ENCODE measurements at regions not wholly inside any gene's neighbourhood (a gene's known extent, or its start where the extent isn't known, plus 50 kb on each side); places are given as distances from the start of the nearest gene placed in this dataset.
"Not testable (repeated sequence)": the region's sequence is repeated elsewhere in the genome, so short reads cannot be mapped to it uniquely, and the experiment has no call there.

GRCh38 chr19:34033880-34034279, 138.4 kb upstream of the LSM14A start:
- no peak for DNase-seq (ENCODE audit: low spot score)

DNA sequence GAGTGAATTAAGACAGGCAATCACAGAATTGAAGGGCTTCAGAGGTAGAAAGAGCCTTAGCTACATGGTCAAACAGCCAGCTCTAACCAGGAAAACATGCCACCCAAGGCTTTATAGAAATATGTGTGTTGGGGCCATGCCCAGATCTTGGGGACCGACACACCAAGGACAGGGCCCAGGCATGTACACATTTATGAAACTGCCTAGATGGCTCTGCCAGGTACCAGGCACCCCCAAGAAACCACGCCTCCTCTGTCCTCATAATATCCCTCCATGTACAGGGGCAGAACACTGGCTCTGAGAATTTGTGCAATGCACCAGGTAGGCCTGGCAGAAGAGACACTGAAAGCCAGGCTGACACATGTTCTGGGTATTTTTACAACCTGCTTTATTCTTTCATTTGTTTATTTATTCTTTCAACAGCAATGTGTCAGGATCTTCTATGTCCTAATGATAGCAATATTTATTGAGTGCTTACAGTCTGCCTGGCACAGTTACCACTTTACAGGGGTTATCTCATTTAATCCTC, 137.9 kb upstream of the LSM14A start:
- DNase-seq (ENCODE audit: low spot score) = no peak

DNA sequence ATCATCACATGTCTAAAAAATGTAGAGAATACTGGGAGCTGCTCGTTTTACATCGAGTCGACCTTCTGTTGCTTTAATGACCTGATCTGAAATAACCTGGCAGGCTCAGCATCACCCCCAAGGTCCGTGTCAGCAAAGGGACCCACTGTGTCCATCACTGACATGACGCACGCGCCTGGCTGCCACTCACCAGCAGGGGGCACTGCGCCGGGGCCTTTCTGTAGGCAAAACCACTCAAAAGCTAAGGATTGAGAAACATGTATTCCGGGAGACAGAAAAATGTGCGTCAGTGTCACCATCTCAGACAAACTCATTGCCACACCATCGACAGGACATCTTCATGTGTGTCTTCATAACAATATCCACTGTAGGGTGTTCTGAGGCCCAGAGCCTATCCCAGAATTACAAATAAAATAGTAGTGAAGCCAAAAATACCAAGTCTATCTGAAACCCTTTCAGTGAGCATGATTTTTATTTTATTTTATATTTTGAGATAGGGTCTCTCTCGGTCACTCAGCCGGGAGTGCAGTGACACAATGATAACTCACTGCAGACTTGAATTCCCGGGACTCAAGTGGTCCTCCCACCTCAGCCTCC, 130.3 kb upstream of the LSM14A start:
- peak; percentile 14 for DNase-seq (ENCODE audit: low spot score)

- no peak for DNase-seq (ENCODE audit: low spot score)
These were observed 128.3 kb upstream of the LSM14A start for GRCh38 chr19:34044021-34044420.

- no peak for DNase-seq (ENCODE audit: low spot score)
These were observed 122.4 kb upstream of the LSM14A start for GRCh38 chr19:34049944-34050343.

GRCh38 chr19:34050430-34050829, 121.9 kb upstream of the LSM14A start:
- DNase-seq (ENCODE audit: low spot score) = not testable (repeated sequence)

- DNase-seq (ENCODE audit: low spot score) = no peak
These were observed 121.0 kb upstream of the LSM14A start for GRCh38 chr19:34051255-34051654.

- DNase-seq (ENCODE audit: low spot score) = no peak
These were observed 115.1 kb upstream of the LSM14A start for GRCh38 chr19:34057155-34057554.

GRCh38 chr19:34066007-34066643, 106.2 kb upstream of the LSM14A start:
- no peak for DNase-seq (ENCODE audit: low spot score)

GRCh38 chr19:34067861-34068271, 104.4 kb upstream of the LSM14A start:
- DNase-seq (ENCODE audit: low spot score) = peak; percentile 34

DNA sequence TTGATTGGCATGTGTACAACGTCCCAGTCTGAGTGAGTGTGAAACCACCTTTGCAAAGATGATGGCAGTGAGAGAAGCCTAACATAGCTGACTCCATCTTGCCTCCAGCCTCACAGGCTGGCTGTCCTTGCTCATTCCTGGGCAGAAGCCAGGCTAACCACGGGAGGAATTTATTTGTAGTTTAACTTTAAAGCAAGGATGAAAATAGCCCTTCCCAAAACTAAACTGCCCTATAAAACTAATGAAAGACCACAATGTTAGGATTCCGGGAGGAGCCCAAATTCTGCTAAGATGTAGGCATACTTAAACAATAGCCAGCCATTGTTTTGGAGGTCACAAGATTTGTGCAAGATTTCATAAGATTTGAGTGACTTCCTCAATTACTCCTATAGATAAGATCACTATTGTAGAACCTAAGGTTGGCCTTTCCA, 96.6 kb upstream of the LSM14A start:
- DNase-seq (ENCODE audit: low spot score) = peak; percentile 8

- DNase-seq (ENCODE audit: low spot score) = no peak
These were observed 89.8 kb upstream of the LSM14A start for GRCh38 chr19:34082289-34083077.

DNA sequence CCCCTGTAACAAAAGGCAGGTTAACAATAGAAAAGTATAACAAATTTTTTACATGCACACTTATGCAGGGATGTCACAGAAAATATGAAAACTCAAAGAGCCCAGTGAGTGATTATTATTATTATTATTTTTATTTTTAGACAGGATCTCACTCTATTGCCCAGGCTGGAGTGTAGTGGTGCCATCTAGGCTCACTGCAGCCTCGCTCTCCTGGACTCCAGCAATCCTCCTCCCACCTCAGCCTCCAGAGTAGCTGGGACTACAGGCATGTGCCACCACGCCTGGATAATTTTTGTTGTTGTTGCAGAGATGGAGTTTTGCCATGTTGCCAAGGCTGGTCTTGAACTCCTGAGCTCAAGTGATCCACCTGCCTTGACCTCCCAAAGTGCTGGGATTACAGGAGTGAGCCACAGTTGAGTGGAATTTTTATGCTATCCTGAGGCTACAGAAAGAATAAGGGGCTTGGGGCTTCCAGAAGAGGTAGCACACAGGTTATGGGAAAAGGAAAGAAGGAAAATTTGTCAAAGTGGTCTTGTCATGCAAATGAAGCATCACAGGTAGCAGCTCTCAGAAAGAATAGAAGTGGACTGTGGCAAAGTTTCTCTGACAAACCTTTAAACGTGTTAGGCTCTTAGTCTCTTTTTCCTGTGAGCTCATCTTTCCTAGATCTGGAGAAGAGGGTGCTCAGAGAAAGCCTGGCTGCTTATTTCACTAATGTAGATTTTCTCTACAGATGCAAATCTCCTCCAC, 87.7 kb upstream of the LSM14A start:
- DNase-seq (ENCODE audit: low spot score) = no peak

- DNase-seq (ENCODE audit: low spot score) = no peak
These were observed 87.0 kb upstream of the LSM14A start for GRCh38 chr19:34085336-34085735.

DNA sequence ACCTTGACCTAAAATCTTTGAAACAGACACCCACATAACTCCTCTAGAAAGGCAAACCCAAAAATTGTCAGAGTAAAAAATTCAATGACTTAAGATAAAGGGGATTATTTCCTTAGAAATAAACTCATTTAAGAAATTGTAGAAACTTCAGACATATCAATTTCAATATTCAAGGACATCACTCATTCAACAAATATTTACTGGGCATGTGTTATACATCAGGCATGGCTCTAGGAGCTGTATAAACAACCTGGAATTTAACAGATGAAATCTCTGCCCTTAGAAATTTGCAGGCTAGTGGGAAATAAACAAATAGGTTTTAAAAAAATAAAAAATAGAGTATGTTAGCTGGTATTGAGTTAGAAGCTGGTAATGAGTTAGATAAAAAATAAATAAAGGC, 84.0 kb upstream of the LSM14A start:
- no peak for DNase-seq (ENCODE audit: low spot score)

DNA sequence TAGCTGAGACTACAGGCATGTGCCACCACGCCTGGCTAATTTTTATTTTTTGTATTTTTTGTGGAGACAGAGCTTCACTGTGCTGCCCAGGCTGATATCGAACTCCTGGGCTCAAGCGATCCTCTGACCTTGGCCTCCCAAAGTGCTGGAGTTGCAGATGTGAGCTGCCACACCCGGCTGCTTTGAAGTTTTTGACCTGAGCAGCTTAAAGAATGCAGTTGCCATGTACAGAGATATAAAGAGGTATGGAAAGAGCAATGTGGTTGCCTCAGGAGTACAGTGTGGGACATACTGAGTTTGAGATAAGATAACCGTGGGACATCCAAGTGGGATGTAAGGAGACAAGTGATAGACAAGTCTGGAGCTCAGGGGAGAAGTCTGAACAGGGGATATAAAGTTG, 82.7 kb upstream of the LSM14A start:
- DNase-seq (ENCODE audit: low spot score) = no peak

DNA sequence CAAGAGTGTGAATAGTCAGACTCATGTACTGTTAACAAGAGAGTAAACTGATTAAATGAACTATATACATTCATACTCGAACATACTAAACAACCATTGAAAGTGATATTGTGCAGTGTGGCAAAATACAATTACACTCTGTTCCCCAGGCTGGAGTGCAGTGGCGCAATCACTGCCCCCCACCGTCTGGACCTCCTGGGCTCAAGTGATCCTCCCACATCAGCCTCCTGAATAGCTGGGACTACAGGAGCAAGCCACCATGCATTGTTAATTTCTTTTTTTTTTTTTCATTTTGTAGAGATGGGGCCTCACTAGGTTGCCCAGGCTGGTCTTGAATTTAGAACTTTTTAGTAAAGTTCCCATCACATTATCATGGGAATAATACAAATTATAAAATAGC, 77.3 kb upstream of the LSM14A start:
- no peak for DNase-seq (ENCODE audit: low spot score)

DNA sequence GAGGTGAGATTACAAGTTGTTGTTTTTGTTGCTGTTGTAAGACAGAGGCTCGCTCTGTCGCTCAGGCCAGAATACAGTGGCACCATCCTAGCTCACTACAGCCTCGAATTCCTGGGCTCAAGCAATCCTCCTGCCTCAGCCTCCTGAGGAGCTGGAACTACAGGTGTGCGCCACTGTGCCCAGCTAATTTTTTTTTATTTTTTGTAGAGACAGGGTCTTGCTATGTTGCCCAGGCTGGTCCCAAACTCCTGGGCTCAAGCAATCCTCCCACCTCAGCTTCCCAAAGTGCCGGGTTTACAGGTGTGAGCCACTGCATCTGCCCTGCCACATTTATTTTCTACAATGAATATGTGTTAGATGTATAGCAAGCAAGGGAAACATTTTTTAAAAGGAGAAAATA, 76.9 kb upstream of the LSM14A start:
- DNase-seq (ENCODE audit: low spot score) = not testable (repeated sequence)

DNA sequence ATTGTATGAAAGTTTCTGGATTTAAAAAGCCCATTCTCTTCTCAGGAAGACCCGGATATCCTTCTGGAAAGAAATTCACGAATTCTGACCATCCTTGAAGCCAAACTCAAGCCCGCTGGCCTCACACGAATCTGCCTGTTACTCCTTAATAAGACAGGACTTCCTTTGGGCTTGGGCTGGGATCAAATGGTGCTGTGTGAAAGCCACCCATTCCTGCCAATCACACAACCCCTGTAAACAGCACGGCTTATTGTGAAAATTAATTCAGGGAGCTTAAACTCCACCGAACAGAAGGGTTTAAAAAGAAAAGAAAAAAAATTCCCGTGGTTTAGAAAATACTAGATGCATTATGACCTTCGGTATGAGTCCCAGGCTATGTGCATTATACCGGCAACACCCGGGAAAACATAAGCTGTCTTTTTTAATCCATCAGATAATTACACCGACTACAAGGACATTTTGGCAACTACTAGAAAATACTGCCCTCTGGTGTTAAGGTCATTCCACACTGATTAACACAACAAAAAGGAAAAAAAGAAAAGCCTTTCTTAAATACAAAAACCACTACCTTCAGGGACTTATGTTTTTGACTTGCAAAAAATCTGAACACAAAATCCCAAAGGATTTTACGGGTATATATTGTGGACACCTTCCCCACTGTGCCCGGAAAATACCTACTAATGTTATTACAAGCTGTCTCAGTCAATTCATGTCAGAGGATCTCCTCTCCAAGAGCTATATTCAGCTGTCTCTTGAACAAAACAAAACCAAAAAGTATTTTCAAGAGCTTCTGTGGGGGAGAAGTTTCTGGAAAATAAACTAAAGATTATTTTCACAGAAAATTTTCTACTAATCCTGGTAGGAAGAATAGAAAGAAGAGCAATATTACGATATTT, 76.0 kb upstream of the LSM14A start:
- peak; percentile 72 for DNase-seq (ENCODE audit: low spot score)

DNA sequence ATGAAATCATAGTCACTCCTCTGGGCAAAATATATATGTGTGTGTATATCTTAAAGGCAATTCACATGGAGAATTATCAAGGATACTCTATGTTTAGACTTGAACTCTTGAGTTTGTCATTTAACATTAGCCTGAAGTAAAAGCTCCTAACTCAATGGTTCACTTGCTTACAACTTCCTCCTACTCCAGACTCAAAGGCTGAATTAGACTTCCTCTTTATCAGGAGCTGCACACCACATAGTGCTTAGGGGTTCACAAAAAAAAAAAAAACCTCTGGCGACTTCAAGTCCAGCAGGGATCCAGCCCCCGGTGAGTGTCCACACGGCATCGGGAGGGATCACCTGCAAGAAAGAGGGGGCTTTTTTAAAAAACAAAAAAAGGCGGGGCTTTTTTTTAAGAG, 68.2 kb upstream of the LSM14A start:
- no peak for DNase-seq (ENCODE audit: low spot score)

DNA sequence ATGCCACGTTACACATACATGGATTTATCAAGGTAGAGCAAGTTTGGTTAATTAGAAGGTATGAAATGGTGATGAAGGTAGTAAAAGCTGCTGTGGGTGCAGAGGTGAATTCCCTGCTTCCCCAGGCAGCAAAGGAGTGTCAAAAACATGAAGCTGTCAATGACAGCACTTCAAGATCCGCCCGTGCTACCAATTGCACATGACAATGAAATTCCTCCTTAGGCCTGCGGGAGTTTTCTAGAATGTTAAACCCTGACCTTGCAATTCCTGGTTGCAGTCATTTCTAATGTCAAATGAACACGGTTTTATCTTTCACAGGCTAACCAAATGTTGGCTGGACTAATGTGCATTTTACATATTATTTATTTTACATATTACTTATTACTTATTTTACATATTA, 67.7 kb upstream of the LSM14A start:
- DNase-seq (ENCODE audit: low spot score) = no peak

All from A172 (cell line).